DOHH2 (cell line): ENCODE measurements at regions not wholly inside any gene's neighbourhood (a gene's known extent, or its start where the extent isn't known, plus 50 kb on each side); places are given as distances from the start of the nearest gene placed in this dataset.

Source experiments
- H3F3A ChIP-seq: fragments of 200-600 bp; sonication (generic), shearing (Covaris generic); 2 replicates; pipeline ENCODE4 v1.6.0; 2016; ENCODE audit warnings: antibody characterized with exemption, mild to moderate bottlenecking; ENCODE audit not compliant: control insufficient read depth, insufficient read depth
- H3K27ac ChIP-seq: fragments of 200-600 bp; sonication (generic); 2 replicates; pipeline ENCODE4 v1.5.1; 2014; ENCODE audit warnings: low read depth, mild to moderate bottlenecking, low read length, moderate library complexity
- H3K27me3 ChIP-seq: fragments of 200-600 bp; sonication (generic); 2 replicates; pipeline ENCODE4 v1.6.1; 2014; ENCODE audit warnings: mild to moderate bottlenecking, low read length, mixed read lengths; ENCODE audit not compliant: control insufficient read depth
- H3K36me3 ChIP-seq: fragments of 200-600 bp; sonication (generic); 2 replicates; pipeline ENCODE4 v1.6.1; 2014; ENCODE audit warnings: mild to moderate bottlenecking, low read length, moderate library complexity, mixed read lengths; ENCODE audit not compliant: control insufficient read depth
- H3K4me1 ChIP-seq: fragments of 200-600 bp; sonication (generic); 2 replicates; pipeline ENCODE4 v1.6.1; 2014; ENCODE audit warnings: mild to moderate bottlenecking, low read length, mixed read lengths; ENCODE audit not compliant: control insufficient read depth
- H3K4me2 ChIP-seq: fragments of 200-600 bp; sonication (generic); 2 replicates; pipeline ENCODE4 v1.6.0; 2014; ENCODE audit warnings: mild to moderate bottlenecking, low read length, moderate library complexity
- H3K4me3 ChIP-seq: fragments of 200-600 bp; sonication (generic); 2 replicates; pipeline ENCODE4 v1.5.1; 2014; ENCODE audit warnings: mild to moderate bottlenecking, low read length, mixed read lengths
- H3K79me2 ChIP-seq: fragments of 200-600 bp; sonication (generic); 2 replicates; pipeline ENCODE4 v1.6.1; 2014; ENCODE audit warnings: mild to moderate bottlenecking, low read length, mixed read lengths; ENCODE audit not compliant: control insufficient read depth
- H3K9me2 ChIP-seq: fragments of 200-600 bp; sonication (generic); replicated peaks from 2 replicates; pipeline ENCODE4 v1.6.1; 2014; ENCODE audit warnings: mild to moderate bottlenecking, low read length, mixed read lengths; ENCODE audit not compliant: control insufficient read depth
- H3K9me3 ChIP-seq: fragments of 200-600 bp; sonication (generic); 2 replicates; pipeline ENCODE4 v1.6.1; 2014; ENCODE audit warnings: antibody characterized with exemption, low read length, mixed read lengths; ENCODE audit not compliant: control insufficient read depth, insufficient read depth
- H4K20me1 ChIP-seq: fragments of 200-600 bp; sonication (generic); 2 replicates; pipeline ENCODE4 v1.6.0; 2014; ENCODE audit warnings: low read depth, mild to moderate bottlenecking, antibody characterized with exemption, low read length, moderate library complexity; ENCODE audit not compliant: control insufficient read depth, insufficient read depth
- EZH2phosphoT487 ChIP-seq: fragments of 200-600 bp; sonication (generic); IDR thresholded peaks from 2 replicates; pipeline ENCODE4 v1.6.1; 2017; ENCODE audit warnings: borderline replicate concordance, mild to moderate bottlenecking, antibody characterized with exemption, low read length, moderate library complexity, mixed read lengths
- TF ChIP-seq, protein P1 (sequence below): fragments of 200-600 bp; sonication (generic); IDR thresholded peaks from one replicate; pipeline ENCODE4 v1.5.1; 2014; ENCODE audit warnings: antibody characterized with exemption, mild to moderate bottlenecking, low read depth, low read length; ENCODE audit not compliant: poor library complexity, severe bottlenecking

DNA sequence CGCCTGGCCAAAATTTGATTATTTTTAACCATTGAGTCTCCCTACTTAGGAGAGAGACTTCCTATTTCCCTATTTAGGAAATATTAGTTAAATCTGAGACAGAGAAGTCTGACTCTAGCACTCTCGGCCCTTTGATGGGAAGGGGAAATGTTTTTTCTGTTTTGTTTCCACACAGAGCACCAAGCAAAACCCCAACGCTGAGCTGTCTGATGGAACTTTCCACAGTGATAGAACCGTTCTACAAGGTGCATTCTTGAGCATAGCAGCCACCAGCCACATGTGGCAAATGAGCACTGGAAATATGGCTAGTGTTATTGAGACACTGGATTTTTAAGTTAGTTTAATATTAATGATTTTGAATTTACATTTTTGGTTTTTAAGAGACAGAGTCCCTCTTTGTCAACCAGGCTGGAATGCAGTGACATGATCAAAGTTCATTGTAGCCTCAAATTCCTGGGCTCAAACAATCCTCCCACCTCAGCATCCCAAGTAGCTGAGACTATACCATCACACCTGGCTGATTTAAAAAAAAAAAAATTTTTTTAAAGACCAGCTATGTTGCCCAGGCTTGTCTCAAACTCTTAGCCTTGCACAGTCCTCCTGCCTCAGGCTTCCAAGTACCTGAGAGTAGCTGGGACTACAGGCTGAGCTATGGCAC lies 77.3 kb upstream of the GALNT2 start:
- Histone ChIP-seq H3K9me2 (no peaks in the 10 kb centered on the region), H3K27me3 (peaks cover 11% of the 10 kb centered on the region), H3K4me2 (no peak overlapping the region), H3F3A (no peaks in the 10 kb centered on the region), H3K9me3 (no peaks in the 10 kb centered on the region), H3K27ac (no peak overlapping the region), H3K36me3 (no peaks in the 10 kb centered on the region), H3K4me3 (no peak overlapping the region), H3K79me2 (no peaks in the 10 kb centered on the region), H3K4me1 (no peaks in the 10 kb centered on the region), H4K20me1 (no peaks in the 10 kb centered on the region)
- TF ChIP-seq, protein P1, sequence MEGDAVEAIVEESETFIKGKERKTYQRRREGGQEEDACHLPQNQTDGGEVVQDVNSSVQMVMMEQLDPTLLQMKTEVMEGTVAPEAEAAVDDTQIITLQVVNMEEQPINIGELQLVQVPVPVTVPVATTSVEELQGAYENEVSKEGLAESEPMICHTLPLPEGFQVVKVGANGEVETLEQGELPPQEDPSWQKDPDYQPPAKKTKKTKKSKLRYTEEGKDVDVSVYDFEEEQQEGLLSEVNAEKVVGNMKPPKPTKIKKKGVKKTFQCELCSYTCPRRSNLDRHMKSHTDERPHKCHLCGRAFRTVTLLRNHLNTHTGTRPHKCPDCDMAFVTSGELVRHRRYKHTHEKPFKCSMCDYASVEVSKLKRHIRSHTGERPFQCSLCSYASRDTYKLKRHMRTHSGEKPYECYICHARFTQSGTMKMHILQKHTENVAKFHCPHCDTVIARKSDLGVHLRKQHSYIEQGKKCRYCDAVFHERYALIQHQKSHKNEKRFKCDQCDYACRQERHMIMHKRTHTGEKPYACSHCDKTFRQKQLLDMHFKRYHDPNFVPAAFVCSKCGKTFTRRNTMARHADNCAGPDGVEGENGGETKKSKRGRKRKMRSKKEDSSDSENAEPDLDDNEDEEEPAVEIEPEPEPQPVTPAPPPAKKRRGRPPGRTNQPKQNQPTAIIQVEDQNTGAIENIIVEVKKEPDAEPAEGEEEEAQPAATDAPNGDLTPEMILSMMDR, result no peak
- TF ChIP-seq EZH2phosphoT487, result no peak

DNA sequence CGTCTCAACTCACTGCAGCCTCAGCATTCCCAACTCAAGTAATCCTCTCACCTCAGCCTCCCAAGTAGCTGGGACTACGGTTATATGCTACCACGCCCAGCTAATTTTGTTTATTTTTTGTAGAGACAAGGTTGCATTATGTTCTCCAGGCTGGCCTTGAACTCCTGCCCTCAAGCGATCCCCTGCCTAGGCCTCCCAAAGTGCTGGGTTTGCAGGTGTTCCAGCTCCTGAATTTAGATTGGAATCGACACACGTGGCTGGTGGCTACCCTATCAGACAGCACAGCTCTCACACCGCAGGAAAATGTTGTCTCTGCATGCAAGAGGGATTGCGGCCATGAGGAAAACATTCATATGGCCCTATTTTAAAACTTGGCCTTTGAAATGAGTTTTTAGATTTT lies 76.7 kb upstream of the GALNT2 start:
- no peak overlapping the region for H3K4me2 ChIP-seq
- peaks cover 11% of the 10 kb centered on the region for H3K27me3 ChIP-seq
- no peaks in the 10 kb centered on the region for H3K9me2 ChIP-seq
- no peak overlapping the region for H3K27ac ChIP-seq
- H3K4me1 ChIP-seq, result no peaks in the 10 kb centered on the region
- no peaks in the 10 kb centered on the region for H3K9me3 ChIP-seq
- H4K20me1 ChIP-seq, result no peaks in the 10 kb centered on the region
- no peak overlapping the region for H3K4me3 ChIP-seq
- TF ChIP-seq, protein P1, result no peak
- TF ChIP-seq EZH2phosphoT487, result no peak
- H3F3A ChIP-seq, result no peaks in the 10 kb centered on the region
- H3K36me3 ChIP-seq, result no peaks in the 10 kb centered on the region
- no peaks in the 10 kb centered on the region for H3K79me2 ChIP-seq

DNA sequence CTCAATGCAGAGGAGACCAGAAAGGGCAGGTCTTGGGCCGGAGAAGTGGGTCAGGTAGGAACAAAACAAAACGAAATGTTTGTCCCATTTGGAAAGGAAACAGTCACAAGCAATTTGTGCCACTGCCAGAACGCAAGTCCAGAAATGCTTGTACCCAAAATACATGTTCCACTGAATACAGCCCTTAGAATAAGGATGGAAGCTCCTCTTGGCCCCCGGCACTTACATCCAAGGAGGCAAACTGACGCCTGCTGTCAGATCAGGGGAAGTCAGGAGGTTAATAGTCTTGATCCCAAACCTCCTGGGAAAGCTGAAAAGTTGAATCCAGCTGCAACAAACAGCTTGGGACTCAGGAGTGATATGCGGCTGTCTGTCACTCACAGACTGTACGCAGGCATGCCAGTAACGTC lies 75.9 kb upstream of the GALNT2 start:
- TF ChIP-seq, protein P1, result no peak
- TF ChIP-seq EZH2phosphoT487, result no peak

More for the DNA sequence above, 75.9 kb upstream of the GALNT2 start:
- Histone ChIP-seq H3K79me2 (no peaks in the 10 kb centered on the region), H3K36me3 (no peaks in the 10 kb centered on the region), H3K4me2 (no peak overlapping the region), H3K9me3 (no peaks in the 10 kb centered on the region), H3K9me2 (no peaks in the 10 kb centered on the region), H3F3A (no peaks in the 10 kb centered on the region), H3K27ac (no peak overlapping the region), H3K4me1 (no peaks in the 10 kb centered on the region), H4K20me1 (no peaks in the 10 kb centered on the region), H3K27me3 (peaks cover 5% of the 10 kb centered on the region; the same call in 1 of the 2 replicates), H3K4me3 (no peak overlapping the region)
